SK-N-SH (cell line): ENCODE measurements at regions not wholly inside any gene's neighbourhood (a gene's known extent, or its start where the extent isn't known, plus 50 kb on each side); places are given as distances from the start of the nearest gene placed in this dataset.

Experiments used
- CTCF ChIA-PET: fragments of 300-600, 350-600 bp; formaldehyde crosslinking; extraction: SDS; loops from one replicate; lab custom pipeline; 2021; lab: Yijun Ruan, JAX
- POLR2A ChIA-PET: fragments of 350-600 bp; sonication (Branson Sonifier 250); formaldehyde crosslinking; extraction: SDS; loops from one replicate; lab custom pipeline; 2020; ENCODE audit warnings: antibody characterized with exemption, inconsistent platforms; lab: Yijun Ruan, JAX
- DNase-seq: peaks from one replicate; pipeline ENCODE4 v3.0.0; 2012
- H2AFZ ChIP-seq: fragments of 200-600 bp; sonication (generic); 2 replicates; pipeline ENCODE4 v1.8.1; 2016; ENCODE audit warnings: antibody characterized with exemption, mild to moderate bottlenecking, low read depth
- H3F3A ChIP-seq: fragments of 200-600 bp; sonication (generic); replicated peaks from 2 replicates; pipeline ENCODE3; 2016; ENCODE audit warnings: antibody characterized with exemption, mild to moderate bottlenecking; ENCODE audit not compliant: insufficient read depth
- H3K27ac ChIP-seq, 2 experiments: fragments of 200-500 bp in 1 of 2; fragments of 200-600 bp in 1 of 2; sonication (Bioruptor generic) in 1 of 2; sonication (generic), shearing (Covaris generic) in 1 of 2; 2 replicates each; pipeline versions ENCODE4 v1.5.1 to v1.6.1; 2014 to 2016; ENCODE audit warnings: low read depth in 2 of 2, inconsistent platforms in 1 of 2, low read length in 1 of 2, mild to moderate bottlenecking in 1 of 2, mixed read lengths in 1 of 2
- H3K27me3 ChIP-seq: fragments of 200-600 bp; sonication (generic), shearing (Covaris generic); 2 replicates; pipeline ENCODE4 v1.6.1; 2016; ENCODE audit warnings: mixed run types; ENCODE audit not compliant: insufficient read depth
- H3K36me3 ChIP-seq, 2 experiments: fragments of 200-500 bp in 1 of 2; fragments of 200-600 bp in 1 of 2; sonication (Bioruptor generic) in 1 of 2; sonication (generic) in 1 of 2; replicated peaks in 1 of 2; 2 replicates each; pipeline versions ENCODE3 to v1.5.1; 2014 to 2016; ENCODE audit warnings: low read length in 1 of 2, mild to moderate bottlenecking in 1 of 2; ENCODE audit not compliant: insufficient read depth in 2 of 2, control insufficient read depth in 1 of 2
- H3K4me1 ChIP-seq, 2 experiments: fragments of 200-500 bp in 1 of 2; fragments of 200-600 bp in 1 of 2; sonication (Bioruptor generic) in 1 of 2; sonication (generic), shearing (Covaris generic) in 1 of 2; 2 replicates each; pipeline versions ENCODE4 v1.5.1 to v1.6.1; 2014 to 2016; ENCODE audit warnings: low read depth in 1 of 2, low read length in 1 of 2, mixed run types in 1 of 2; ENCODE audit not compliant: insufficient read depth in 2 of 2, control insufficient read depth in 1 of 2
- H3K4me2 ChIP-seq: fragments of 200-600 bp; sonication (generic), shearing (Covaris generic); 2 replicates; pipeline ENCODE4 v1.6.1; 2017; ENCODE audit warnings: mixed run types
- H3K4me3 ChIP-seq, 2 experiments: fragments of 200-500 bp in 1 of 2; fragments of 200-600 bp in 1 of 2; sonication (Bioruptor generic) in 1 of 2; sonication (generic), shearing (Covaris generic) in 1 of 2; 2 replicates each; pipeline versions ENCODE4 v1.5.1 to v1.8.1; 2014 to 2016; ENCODE audit warnings: low read depth in 2 of 2, inconsistent platforms in 1 of 2, low read length in 1 of 2, mild to moderate bottlenecking in 1 of 2, mixed read lengths in 1 of 2, moderate library complexity in 1 of 2
- H3K79me2 ChIP-seq: fragments of 200-600 bp; sonication (generic); 2 replicates; pipeline ENCODE4 v1.8.1; 2017; ENCODE audit warnings: mild to moderate bottlenecking; ENCODE audit not compliant: insufficient read depth
- H3K9ac ChIP-seq: fragments of 200-600 bp; sonication (generic); 2 replicates; pipeline ENCODE4 v1.6.1; 2017; ENCODE audit warnings: mixed run types
- H3K9me2 ChIP-seq: fragments of 200-600 bp; sonication (generic); 2 replicates; pipeline ENCODE4 v1.6.1; 2017; ENCODE audit warnings: mixed run types
- H3K9me3 ChIP-seq: fragments of 200-600 bp; sonication (generic); 2 replicates; pipeline ENCODE4 v1.6.1; 2017; ENCODE audit warnings: mixed run types, mild to moderate bottlenecking, moderate library complexity
- H4K20me1 ChIP-seq: fragments of 200-600 bp; sonication (generic); 2 replicates; pipeline ENCODE4 v1.6.1; 2017; ENCODE audit warnings: mild to moderate bottlenecking, mixed run types; ENCODE audit not compliant: insufficient read depth
- ELF1 ChIP-seq: IDR thresholded peaks from 2 replicates; pipeline ENCODE4 v1.4.0; 2012
- FOXM1 ChIP-seq: IDR thresholded peaks from 2 replicates; pipeline ENCODE4 v1.4.0; 2012; ENCODE audit warnings: low read depth, mild to moderate bottlenecking
- GABPA ChIP-seq: IDR thresholded peaks from 2 replicates; pipeline ENCODE4 v1.4.0; 2012; ENCODE audit warnings: low read depth, mild to moderate bottlenecking
- GATA2 ChIP-seq: sonication (generic); formaldehyde crosslinking; IDR thresholded peaks from 2 replicates; pipeline ENCODE4 v1.5.0; 2020; ENCODE audit warnings: mild to moderate bottlenecking, missing genetic modification reagents
- MAX ChIP-seq: IDR thresholded peaks from 2 replicates; pipeline ENCODE4 v1.4.0; 2012; ENCODE audit warnings: low read depth
- NRF1 ChIP-seq: IDR thresholded peaks from 2 replicates; pipeline ENCODE4 v1.6.1; 2012; ENCODE audit warnings: low read depth, mild to moderate bottlenecking, low read length
- POLR2AphosphoS5 ChIP-seq: IDR thresholded peaks from 2 replicates; pipeline ENCODE4 v1.6.1; 2012; ENCODE audit warnings: low read depth, low read length
- RAD21 ChIP-seq: IDR thresholded peaks from 2 replicates; pipeline ENCODE4 v1.6.1; 2012; ENCODE audit warnings: mild to moderate bottlenecking, low read length
- REST ChIP-seq: IDR thresholded peaks from 2 replicates; pipeline ENCODE4 v1.6.1; 2012; ENCODE audit warnings: mild to moderate bottlenecking, low read depth, low read length, moderate library complexity
- RFX5 ChIP-seq: IDR thresholded peaks from 2 replicates; pipeline ENCODE4 v1.6.1; 2012; ENCODE audit warnings: mild to moderate bottlenecking, improper control_type of control experiment, low read length
- RXRA ChIP-seq: IDR thresholded peaks from 2 replicates; pipeline ENCODE4 v1.4.0; 2012; ENCODE audit warnings: low read depth, mild to moderate bottlenecking, borderline replicate concordance
- SIN3A ChIP-seq: IDR thresholded peaks from 2 replicates; pipeline ENCODE4 v1.6.1; 2012; ENCODE audit warnings: low read depth, mild to moderate bottlenecking, low read length, moderate library complexity, borderline replicate concordance
- TAF1 ChIP-seq: IDR thresholded peaks from 2 replicates; pipeline ENCODE4 v1.6.1; 2012; ENCODE audit warnings: low read depth, mild to moderate bottlenecking, low read length, moderate library complexity, borderline replicate concordance
- USF2 ChIP-seq: fragments of 150-350 bp; IDR thresholded peaks from 2 replicates; pipeline ENCODE4 v1.6.1; 2017; ENCODE audit warnings: antibody characterized with exemption, low read length, low read depth, borderline replicate concordance
- ZBTB33 ChIP-seq: IDR thresholded peaks from 2 replicates; pipeline ENCODE4 v1.4.0; 2012; ENCODE audit warnings: low read depth, borderline replicate concordance
- WGBS: methylation state at CpG from one replicate; pipeline ENCODE4 v1.1.6; 2017; ENCODE audit warnings: low lambda C conversion rate; 5-methylcytosine and 5-hydroxymethylcytosine counted together

- H3K9me2 ChIP-seq = no peaks in the 10 kb centered on the region
- H2AFZ ChIP-seq = no peak overlapping the region
- no peaks in the 10 kb centered on the region for H3K9me3 ChIP-seq
- CTCF ChIA-PET = interaction anchor here (1.5 to 1.9 kb wide), 2 partner anchors 11 to 13 kb away, joined by 3 to 5 read pairs; no protein-coding TSS in a partner anchor
- H3K9ac ChIP-seq = no peak overlapping the region
- TF ChIP-seq RFX5 (no peak), USF2 (no peak), REST (no peak), TAF1 (no peak), GATA2 (CRISPR knock-in tag) (no peak), MAX (no peak), GABPA (no peak), RAD21 (no peak), POLR2AphosphoS5 (no peak), NRF1 (no peak), SIN3A (no peak), FOXM1 (no peak), ZBTB33 (no peak), RXRA (no peak), ELF1 (no peak)
- TF ChIP-seq, all 33 proteins: peak for 0
- H3K27me3 ChIP-seq = peaks cover 11% of the 10 kb centered on the region; the same call in 1 of the 2 replicates
- no peaks in the 10 kb centered on the region for H4K20me1 ChIP-seq
- POLR2A ChIA-PET = no interaction called here
- no peaks in the 10 kb centered on the region for H3K4me1 ChIP-seq
- H3F3A ChIP-seq = no peaks in the 10 kb centered on the region
- H3K4me3 ChIP-seq = no peak overlapping the region
- no peak for DNase-seq
- H3K4me2 ChIP-seq = no peak overlapping the region
- H3K27ac ChIP-seq = no peak overlapping the region
- no peaks in the 10 kb centered on the region for H3K79me2 ChIP-seq
- WGBS = 2% methylated on average over 2 of the region's 2 CpGs
- no peaks in the 10 kb centered on the region for H3K36me3 ChIP-seq
Observed at GRCh38 chr7:49702099-49702498, 71.3 kb upstream of the VWC2 start.
